GM23338 (cell line): ENCODE measurements at regions not wholly inside any gene's neighbourhood (a gene's known extent, or its start where the extent isn't known, plus 50 kb on each side); places are given as distances from the start of the nearest gene placed in this dataset.
"Not testable (repeated sequence)": the region's sequence is repeated elsewhere in the genome, so short reads cannot be mapped to it uniquely, and the experiment has no call there.

Experiments
- ATAC-seq: fragments of 200-7000 bp; cut with Tn5 transposase; 3 replicates; pipeline ENCODE4 v1.9.1; 2020
- DNase-seq: peaks from one replicate; pipeline ENCODE4 v3.0.0-alpha.2; 2015; ENCODE audit warnings: low spot score
- H2AFZ ChIP-seq: fragments of 200-600 bp; sonication (generic); 2 replicates; pipeline ENCODE4 v1.8.0; 2016; ENCODE audit warnings: antibody characterized with exemption, mild to moderate bottlenecking, moderate library complexity
- H3F3A ChIP-seq: fragments of 200-600 bp; sonication (generic); replicated peaks from 2 replicates; pipeline ENCODE4 v1.8.0; 2017; ENCODE audit warnings: antibody characterized with exemption, mixed run types, low read depth
- H3K27ac ChIP-seq: fragments of 200-600 bp; sonication (generic); 2 replicates; pipeline ENCODE4 v1.6.1; 2016; ENCODE audit warnings: low read depth
- H3K27me3 ChIP-seq: fragments of 200-600 bp; sonication (generic); 2 replicates; pipeline ENCODE4 v1.8.0; 2016; ENCODE audit warnings: mild to moderate bottlenecking, mixed run types, moderate library complexity; ENCODE audit not compliant: insufficient read depth
- H3K36me3 ChIP-seq: fragments of 200-600 bp; sonication (generic); 2 replicates; pipeline ENCODE4 v1.8.0; 2016; ENCODE audit warnings: mild to moderate bottlenecking; ENCODE audit not compliant: insufficient read depth
- H3K4me1 ChIP-seq: fragments of 200-600 bp; sonication (generic); 2 replicates; pipeline ENCODE4 v1.8.0; 2016; ENCODE audit warnings: mild to moderate bottlenecking, moderate library complexity; ENCODE audit not compliant: insufficient read depth
- H3K4me2 ChIP-seq: fragments of 200-600 bp; sonication (generic); 2 replicates; pipeline ENCODE4 v1.7.1; 2017; ENCODE audit warnings: mixed run types
- H3K4me3 ChIP-seq: fragments of 200-600 bp; sonication (generic); 2 replicates; pipeline ENCODE4 v1.6.1; 2016; ENCODE audit warnings: mixed run types
- H3K79me2 ChIP-seq: fragments of 200-600 bp; sonication (generic); replicated peaks from 2 replicates; pipeline ENCODE4 v1.8.0; 2017; ENCODE audit warnings: mild to moderate bottlenecking; ENCODE audit not compliant: insufficient read depth
- H3K9me2 ChIP-seq: fragments of 200-600 bp; sonication (generic); 2 replicates; pipeline ENCODE4 v1.8.0; 2017; ENCODE audit not compliant: insufficient read depth
- H4K20me1 ChIP-seq: fragments of 200-600 bp; sonication (generic); replicated peaks from 2 replicates; pipeline ENCODE4 v1.8.0; 2017; ENCODE audit warnings: mild to moderate bottlenecking; ENCODE audit not compliant: insufficient read depth
- H3K27ac Mint-ChIP-seq: 2 replicates; pipeline ENCODE4 v1.8.0; 2020; ENCODE audit warnings: inconsistent platforms, mild to moderate bottlenecking, moderate library complexity, mixed read lengths
- H3K27me3 Mint-ChIP-seq: 3 replicates; pipeline ENCODE4 v1.8.0; 2022; ENCODE audit warnings: low read depth, mild to moderate bottlenecking, moderate library complexity, mixed read lengths, inconsistent platforms; ENCODE audit not compliant: insufficient read depth, poor library complexity
- H3K36me3 Mint-ChIP-seq: 3 replicates; pipeline ENCODE4 v1.8.0; 2021; ENCODE audit warnings: low read depth, mild to moderate bottlenecking, inconsistent platforms, moderate library complexity, mixed read lengths
- H3K4me1 Mint-ChIP-seq: 3 replicates; pipeline ENCODE4 v1.8.0; 2020; ENCODE audit warnings: mild to moderate bottlenecking, inconsistent platforms, mixed read lengths
- H3K4me3 Mint-ChIP-seq: 3 replicates; pipeline ENCODE4 v1.8.0; 2021; ENCODE audit warnings: moderate library complexity, mild to moderate bottlenecking, inconsistent platforms, mixed read lengths
- H3K9me3 Mint-ChIP-seq: 3 replicates; pipeline ENCODE4 v1.8.0; 2020; ENCODE audit warnings: moderate library complexity, mild to moderate bottlenecking, inconsistent platforms, mixed read lengths
- JUNB ChIP-seq: IDR thresholded peaks from one replicate; pipeline ENCODE4 v1.6.1; 2016; ENCODE audit warnings: antibody characterized with exemption; ENCODE audit not compliant: unreplicated experiment
- STAT1 ChIP-seq: IDR thresholded peaks from one replicate; pipeline ENCODE4 v1.6.1; 2016; ENCODE audit warnings: antibody characterized with exemption; ENCODE audit not compliant: unreplicated experiment
- ZNF331 ChIP-seq: fragments of 250-450 bp; sonication (Bioruptor Pico); IDR thresholded peaks from 2 replicates; pipeline ENCODE4 v1.5.0; 2020; ENCODE audit warnings: low read depth, mild to moderate bottlenecking, moderate library complexity
- TF ChIP-seq, protein P1 (sequence below), 2 experiments: fragments of 200-600 bp in 1 of 2; sonication (generic) in 1 of 2; conservative IDR thresholded peaks; 2 replicates each; pipeline versions ENCODE4 v1.5.1 to v1.6.1; 2016 to 2017; ENCODE audit warnings: antibody characterized with exemption in 2 of 2, low read depth in 2 of 2, mild to moderate bottlenecking in 2 of 2, moderate library complexity in 1 of 2
- TF ChIP-seq, protein P2 (sequence below): fragments of 250-450 bp; sonication (Bioruptor Pico); IDR thresholded peaks from 2 replicates; pipeline ENCODE4 v1.5.0; 2020; ENCODE audit warnings: mild to moderate bottlenecking, moderate library complexity

DNA sequence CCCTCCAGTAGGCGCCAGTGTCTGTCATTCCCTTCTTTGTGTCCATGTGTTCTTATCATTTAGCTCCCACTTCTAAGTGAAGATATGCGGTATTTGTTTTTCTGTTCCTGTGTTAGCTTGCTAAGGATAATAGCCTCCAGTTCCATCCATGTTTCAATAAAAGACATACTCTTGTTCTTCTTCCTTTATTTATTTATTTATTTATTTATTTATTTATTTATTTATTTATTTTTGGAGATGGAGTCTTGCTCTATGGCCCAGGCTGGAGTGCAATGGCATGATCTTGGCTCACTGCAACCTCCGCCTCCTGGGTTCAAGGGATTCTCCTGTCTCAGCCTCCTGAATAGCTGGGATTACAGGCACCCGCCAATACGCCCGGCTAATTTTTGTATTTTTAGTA is 762.6 kb upstream of the CDH10 start:
- not testable (repeated sequence) for ATAC-seq, H3K9me2 ChIP-seq
- H3K36me3 Mint-ChIP-seq = peaks cover 58% of the 10 kb centered on the region

DNA sequence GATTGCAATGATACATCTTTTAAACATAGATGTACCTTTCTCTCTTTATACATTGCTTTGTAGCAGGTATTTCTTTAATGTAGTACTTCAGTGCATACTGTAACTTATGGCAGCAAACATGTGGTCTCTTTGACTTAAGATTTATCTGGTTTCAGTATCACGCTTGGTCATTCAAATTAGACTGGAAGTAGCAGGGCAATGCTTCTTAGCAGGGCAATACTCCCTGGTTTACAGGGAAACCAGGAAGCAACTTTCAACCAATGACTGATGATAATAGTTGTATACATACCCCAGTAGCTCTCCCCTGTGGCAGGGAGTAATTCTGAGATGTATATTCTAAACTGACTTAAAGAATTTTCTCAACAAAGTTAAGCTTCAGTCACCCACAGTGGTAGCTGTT is 761.1 kb upstream of the CDH10 start:
- Histone ChIP-seq H3K36me3 (peaks cover 11% of the 10 kb centered on the region; the same call in 1 of the 2 replicates), H3K27ac (no peak overlapping the region), H3K4me2 (no peak overlapping the region), H2AFZ (no peak overlapping the region), H4K20me1 (0 out of 2 replicates have a peak, but pooled peaks cover 11% of the 10 kb centered on the region), H3K9me2 (no peaks in the 10 kb centered on the region), H3K79me2 (peaks cover 10% of the 10 kb centered on the region; the same call in 1 of the 2 replicates), H3F3A (no peaks in the 10 kb centered on the region), H3K27me3 (no peaks in the 10 kb centered on the region), H3K4me3 (no peak overlapping the region), H3K4me1 (no peaks in the 10 kb centered on the region)
- H3K36me3 Mint-ChIP-seq = peaks cover 60% of the 10 kb centered on the region
- no peak for DNase-seq
- peaks cover 3% of the 10 kb centered on the region for H3K27me3 Mint-ChIP-seq
- H3K4me1 Mint-ChIP-seq = 0 out of 3 replicates have a peak, but pooled peaks cover 2% of the 10 kb centered on the region
- peaks cover 46% of the 10 kb centered on the region for H3K9me3 Mint-ChIP-seq
- H3K27ac Mint-ChIP-seq = no peak overlapping the region
- peak; percentile 36; the same call in 2 of the 3 replicates for ATAC-seq
- H3K4me3 Mint-ChIP-seq = no peak overlapping the region
- TF ChIP-seq, protein P1, sequence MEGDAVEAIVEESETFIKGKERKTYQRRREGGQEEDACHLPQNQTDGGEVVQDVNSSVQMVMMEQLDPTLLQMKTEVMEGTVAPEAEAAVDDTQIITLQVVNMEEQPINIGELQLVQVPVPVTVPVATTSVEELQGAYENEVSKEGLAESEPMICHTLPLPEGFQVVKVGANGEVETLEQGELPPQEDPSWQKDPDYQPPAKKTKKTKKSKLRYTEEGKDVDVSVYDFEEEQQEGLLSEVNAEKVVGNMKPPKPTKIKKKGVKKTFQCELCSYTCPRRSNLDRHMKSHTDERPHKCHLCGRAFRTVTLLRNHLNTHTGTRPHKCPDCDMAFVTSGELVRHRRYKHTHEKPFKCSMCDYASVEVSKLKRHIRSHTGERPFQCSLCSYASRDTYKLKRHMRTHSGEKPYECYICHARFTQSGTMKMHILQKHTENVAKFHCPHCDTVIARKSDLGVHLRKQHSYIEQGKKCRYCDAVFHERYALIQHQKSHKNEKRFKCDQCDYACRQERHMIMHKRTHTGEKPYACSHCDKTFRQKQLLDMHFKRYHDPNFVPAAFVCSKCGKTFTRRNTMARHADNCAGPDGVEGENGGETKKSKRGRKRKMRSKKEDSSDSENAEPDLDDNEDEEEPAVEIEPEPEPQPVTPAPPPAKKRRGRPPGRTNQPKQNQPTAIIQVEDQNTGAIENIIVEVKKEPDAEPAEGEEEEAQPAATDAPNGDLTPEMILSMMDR (conservative IDR thresholded peaks at IDR 0.05; ENCODE audit: low read depth in 2 of 2) = no peak
- TF ChIP-seq, protein P2, sequence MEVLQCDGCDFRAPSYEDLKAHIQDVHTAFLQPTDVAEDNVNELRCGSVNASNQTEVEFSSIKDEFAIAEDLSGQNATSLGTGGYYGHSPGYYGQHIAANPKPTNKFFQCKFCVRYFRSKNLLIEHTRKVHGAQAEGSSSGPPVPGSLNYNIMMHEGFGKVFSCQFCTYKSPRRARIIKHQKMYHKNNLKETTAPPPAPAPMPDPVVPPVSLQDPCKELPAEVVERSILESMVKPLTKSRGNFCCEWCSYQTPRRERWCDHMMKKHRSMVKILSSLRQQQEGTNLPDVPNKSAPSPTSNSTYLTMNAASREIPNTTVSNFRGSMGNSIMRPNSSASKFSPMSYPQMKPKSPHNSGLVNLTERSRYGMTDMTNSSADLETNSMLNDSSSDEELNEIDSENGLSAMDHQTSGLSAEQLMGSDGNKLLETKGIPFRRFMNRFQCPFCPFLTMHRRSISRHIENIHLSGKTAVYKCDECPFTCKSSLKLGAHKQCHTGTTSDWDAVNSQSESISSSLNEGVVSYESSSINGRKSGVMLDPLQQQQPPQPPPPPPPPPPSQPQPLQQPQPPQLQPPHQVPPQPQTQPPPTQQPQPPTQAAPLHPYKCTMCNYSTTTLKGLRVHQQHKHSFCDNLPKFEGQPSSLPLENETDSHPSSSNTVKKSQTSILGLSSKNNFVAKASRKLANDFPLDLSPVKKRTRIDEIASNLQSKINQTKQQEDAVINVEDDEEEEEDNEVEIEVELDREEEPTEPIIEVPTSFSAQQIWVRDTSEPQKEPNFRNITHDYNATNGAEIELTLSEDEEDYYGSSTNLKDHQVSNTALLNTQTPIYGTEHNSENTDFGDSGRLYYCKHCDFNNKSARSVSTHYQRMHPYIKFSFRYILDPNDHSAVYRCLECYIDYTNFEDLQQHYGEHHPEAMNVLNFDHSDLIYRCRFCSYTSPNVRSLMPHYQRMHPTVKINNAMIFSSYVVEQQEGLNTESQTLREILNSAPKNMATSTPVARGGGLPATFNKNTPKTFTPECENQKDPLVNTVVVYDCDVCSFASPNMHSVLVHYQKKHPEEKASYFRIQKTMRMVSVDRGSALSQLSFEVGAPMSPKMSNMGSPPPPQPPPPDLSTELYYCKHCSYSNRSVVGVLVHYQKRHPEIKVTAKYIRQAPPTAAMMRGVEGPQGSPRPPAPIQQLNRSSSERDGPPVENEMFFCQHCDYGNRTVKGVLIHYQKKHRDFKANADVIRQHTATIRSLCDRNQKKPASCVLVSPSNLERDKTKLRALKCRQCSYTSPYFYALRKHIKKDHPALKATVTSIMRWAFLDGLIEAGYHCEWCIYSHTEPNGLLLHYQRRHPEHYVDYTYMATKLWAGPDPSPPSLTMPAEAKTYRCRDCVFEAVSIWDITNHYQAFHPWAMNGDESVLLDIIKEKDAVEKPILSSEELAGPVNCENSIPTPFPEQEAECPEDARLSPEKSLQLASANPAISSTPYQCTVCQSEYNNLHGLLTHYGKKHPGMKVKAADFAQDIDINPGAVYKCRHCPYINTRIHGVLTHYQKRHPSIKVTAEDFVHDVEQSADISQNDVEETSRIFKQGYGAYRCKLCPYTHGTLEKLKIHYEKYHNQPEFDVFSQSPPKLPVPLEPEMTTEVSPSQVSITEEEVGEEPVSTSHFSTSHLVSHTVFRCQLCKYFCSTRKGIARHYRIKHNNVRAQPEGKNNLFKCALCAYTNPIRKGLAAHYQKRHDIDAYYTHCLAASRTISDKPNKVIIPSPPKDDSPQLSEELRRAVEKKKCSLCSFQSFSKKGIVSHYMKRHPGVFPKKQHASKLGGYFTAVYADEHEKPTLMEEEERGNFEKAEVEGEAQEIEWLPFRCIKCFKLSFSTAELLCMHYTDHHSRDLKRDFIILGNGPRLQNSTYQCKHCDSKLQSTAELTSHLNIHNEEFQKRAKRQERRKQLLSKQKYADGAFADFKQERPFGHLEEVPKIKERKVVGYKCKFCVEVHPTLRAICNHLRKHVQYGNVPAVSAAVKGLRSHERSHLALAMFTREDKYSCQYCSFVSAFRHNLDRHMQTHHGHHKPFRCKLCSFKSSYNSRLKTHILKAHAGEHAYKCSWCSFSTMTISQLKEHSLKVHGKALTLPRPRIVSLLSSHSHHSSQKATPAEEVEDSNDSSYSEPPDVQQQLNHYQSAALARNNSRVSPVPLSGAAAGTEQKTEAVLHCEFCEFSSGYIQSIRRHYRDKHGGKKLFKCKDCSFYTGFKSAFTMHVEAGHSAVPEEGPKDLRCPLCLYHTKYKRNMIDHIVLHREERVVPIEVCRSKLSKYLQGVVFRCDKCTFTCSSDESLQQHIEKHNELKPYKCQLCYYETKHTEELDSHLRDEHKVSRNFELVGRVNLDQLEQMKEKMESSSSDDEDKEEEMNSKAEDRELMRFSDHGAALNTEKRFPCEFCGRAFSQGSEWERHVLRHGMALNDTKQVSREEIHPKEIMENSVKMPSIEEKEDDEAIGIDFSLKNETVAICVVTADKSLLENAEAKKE = no peak
- TF ChIP-seq JUNB = no peak
- TF ChIP-seq STAT1 = no peak
- no peak for TF ChIP-seq ZNF331 (CRISPR knock-in tag)

More for the DNA sequence above, 762.6 kb upstream of the CDH10 start:
- not testable (repeated sequence) for H3F3A ChIP-seq, DNase-seq, H3K27me3 ChIP-seq, H3K4me1 ChIP-seq, H3K4me3 Mint-ChIP-seq, H3K27ac Mint-ChIP-seq, H2AFZ ChIP-seq, H3K27ac ChIP-seq, H3K4me3 ChIP-seq, H3K27me3 Mint-ChIP-seq, H3K4me1 Mint-ChIP-seq, H3K4me2 ChIP-seq
- H3K36me3 ChIP-seq = peaks cover 14% of the 10 kb centered on the region; the same call in 1 of the 2 replicates
- H3K79me2 ChIP-seq = peaks cover 10% of the 10 kb centered on the region; the same call in 1 of the 2 replicates
- TF ChIP-seq, protein P1 (conservative IDR thresholded peaks at IDR 0.05; ENCODE audit: low read depth in 2 of 2) = peak in 1 of 2 experiments; percentile 23; a peak in 1 of 4 replicates
- 0 out of 2 replicates have a peak, but pooled peaks cover 11% of the 10 kb centered on the region for H4K20me1 ChIP-seq
- peaks cover 33% of the 10 kb centered on the region for H3K9me3 Mint-ChIP-seq
